ENCODE measurements at regions not wholly inside any gene's neighbourhood (a gene's known extent, or its start where the extent isn't known, plus 50 kb on each side); places are given as distances from the start of the nearest gene placed in this dataset.

GRCh38 chr5:89283728-89284493 is 400.9 kb upstream of the MEF2C start:
- TF ChIP-seq CTCF (conservative IDR thresholded peaks at IDR 0.05; ENCODE audit: low read depth, low read length) (peak; percentile 30; the same call in 1 of the 2 replicates), EZH2phosphoT487 (IDR thresholded peaks at IDR 0.05; ENCODE audit: borderline replicate concordance, low read length) (no peak), EZH2 (IDR thresholded peaks at IDR 0.05; ENCODE audit: low read length, unreplicated experiment) (no peak)

Data from PC-3 (cell line).